MV-4-11 (cell line): ENCODE measurements at regions not wholly inside any gene's neighbourhood (a gene's known extent, or its start where the extent isn't known, plus 50 kb on each side); places are given as distances from the start of the nearest gene placed in this dataset.

Experiments
- DNase-seq: peaks from one replicate; lab custom pipeline; 2025; lab: John Stamatoyannopoulos, UW

DNA sequence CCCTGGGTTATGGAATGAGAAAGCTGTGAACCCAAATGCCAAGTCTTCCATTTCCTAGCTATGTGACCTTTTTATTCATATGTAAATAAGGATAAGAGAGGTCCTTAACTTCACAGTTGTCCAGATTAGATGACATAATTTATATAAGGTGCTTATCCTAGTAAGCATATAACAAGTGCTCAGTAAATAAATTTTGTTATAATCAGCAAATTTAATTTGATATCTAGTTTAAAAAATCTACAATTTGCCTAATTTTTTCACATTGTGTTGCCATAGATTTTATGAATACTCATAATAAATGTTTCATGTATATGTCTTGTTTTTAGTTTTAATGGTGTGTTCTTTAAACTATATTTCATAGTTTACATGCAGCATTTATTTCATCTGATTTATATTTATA, 130.4 kb upstream of the SPRY1 start:
- DNase-seq, result no peak

GRCh38 chr4:123278755-123279154, 117.8 kb upstream of the SPRY1 start:
- DNase-seq, result no peak

GRCh38 chr4:123283371-123283895, 113.2 kb upstream of the SPRY1 start:
- no peak for DNase-seq

- peak; percentile 31 for DNase-seq
Observed at GRCh38 chr4:123284168-123284567, 112.4 kb upstream of the SPRY1 start.

- no peak for DNase-seq
Observed at GRCh38 chr4:123286903-123287466, 109.6 kb upstream of the SPRY1 start.

DNA sequence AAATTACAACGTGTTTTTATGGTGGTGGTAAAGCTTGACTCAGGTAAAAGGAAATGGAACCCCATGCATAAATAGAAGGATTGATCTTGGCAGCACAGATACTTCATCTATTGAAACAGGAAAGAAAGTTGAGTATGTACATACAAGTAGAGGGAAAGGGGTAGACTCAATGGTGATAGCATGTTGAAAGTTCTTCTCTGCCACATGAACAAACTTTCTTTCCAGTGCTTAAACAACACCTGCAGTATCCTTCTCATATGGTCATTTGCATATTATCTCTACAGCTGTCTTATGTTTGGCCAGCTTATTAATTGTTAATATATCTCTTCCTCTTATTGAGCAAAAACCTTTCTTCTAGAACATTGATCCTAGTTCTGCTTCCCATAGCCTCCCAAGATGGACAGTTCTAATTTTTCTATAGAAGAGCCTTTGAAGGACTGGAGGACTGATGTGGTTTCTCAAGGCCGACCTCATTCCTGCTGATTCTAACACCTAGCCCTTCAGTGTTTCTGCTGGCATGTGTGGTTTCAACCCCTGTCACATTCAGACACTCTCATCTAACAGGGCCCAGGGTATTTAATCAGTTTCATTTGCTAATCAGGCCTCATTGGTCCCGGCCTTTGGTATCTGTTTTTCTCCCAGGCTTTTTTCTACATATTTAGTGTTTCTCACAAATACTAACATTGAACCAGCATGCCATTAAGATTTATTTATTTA, 108.1 kb upstream of the SPRY1 start:
- no peak for DNase-seq

DNA sequence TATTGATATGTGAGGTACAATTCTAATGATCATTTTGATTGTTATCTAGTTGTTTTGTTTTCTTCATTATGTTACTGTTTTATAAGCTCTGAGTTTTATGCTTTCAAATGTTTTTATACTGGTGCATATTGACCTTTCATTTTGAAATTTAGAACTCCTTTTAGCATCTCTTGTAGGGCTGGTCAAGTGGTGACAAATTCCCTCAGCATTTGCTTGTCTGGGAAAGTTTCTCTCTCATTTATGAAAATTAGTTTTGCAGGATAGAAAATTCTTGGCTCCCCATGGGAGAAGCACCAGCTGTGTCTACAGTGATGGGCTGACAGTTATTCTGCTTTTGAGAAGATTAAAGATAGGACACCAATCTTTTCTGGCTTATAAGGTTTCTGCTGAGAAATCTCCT, 105.3 kb upstream of the SPRY1 start:
- no peak for DNase-seq

DNA sequence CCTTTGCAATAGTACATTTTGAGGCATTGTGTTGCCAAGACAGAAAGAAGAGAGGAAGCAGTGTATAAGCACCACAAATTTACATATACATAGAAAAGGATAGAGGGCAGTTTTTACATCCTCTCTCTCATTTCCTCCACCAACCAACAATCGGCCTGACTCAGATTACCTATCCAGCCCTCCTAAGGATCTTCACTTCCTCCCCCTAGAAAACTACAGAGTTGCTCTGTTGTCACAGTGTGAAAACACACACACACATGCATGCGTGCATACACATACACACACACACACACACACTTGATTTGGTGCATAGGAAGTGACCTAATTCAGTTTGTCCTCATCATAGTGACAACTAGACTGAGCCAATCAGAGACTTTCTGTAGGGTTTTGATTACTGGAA, 98.8 kb upstream of the SPRY1 start:
- DNase-seq, result peak; percentile 49

DNA sequence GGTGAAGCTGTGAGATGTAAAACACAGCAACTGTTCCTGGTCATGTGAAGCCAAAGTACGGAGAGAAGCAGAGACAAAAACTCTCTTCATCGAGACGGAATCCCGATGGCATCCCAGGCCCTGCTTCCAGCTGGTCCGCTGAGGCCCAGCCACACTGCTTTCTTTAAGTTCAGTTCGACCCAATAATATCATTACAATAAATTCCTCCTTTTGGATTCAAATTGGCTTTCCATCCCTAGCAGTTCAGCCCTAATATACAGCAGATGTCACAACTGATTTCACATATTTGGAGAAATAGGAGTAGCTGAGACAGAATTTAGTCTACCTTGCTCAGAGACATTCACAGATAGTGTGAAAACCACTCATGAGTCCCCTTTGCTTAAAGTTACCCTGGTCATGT, 98.3 kb upstream of the SPRY1 start:
- no peak for DNase-seq

- no peak for DNase-seq
Observed at GRCh38 chr4:123298801-123299200, 97.8 kb upstream of the SPRY1 start.

GRCh38 chr4:123299212-123299691, 97.3 kb upstream of the SPRY1 start:
- DNase-seq, result peak; percentile 68

- no peak for DNase-seq
Observed at GRCh38 chr4:123300222-123301039, 96.2 kb upstream of the SPRY1 start.

- peak; percentile 5 for DNase-seq
Observed at GRCh38 chr4:123301923-123302322, 94.7 kb upstream of the SPRY1 start.

GRCh38 chr4:123304151-123304964, 92.2 kb upstream of the SPRY1 start:
- DNase-seq, result no peak

- no peak for DNase-seq
Observed at GRCh38 chr4:123305736-123306135, 90.9 kb upstream of the SPRY1 start.

GRCh38 chr4:123306769-123307168, 89.8 kb upstream of the SPRY1 start:
- DNase-seq, result no peak

- no peak for DNase-seq
Observed at GRCh38 chr4:123308667-123309066, 87.9 kb upstream of the SPRY1 start.

DNA sequence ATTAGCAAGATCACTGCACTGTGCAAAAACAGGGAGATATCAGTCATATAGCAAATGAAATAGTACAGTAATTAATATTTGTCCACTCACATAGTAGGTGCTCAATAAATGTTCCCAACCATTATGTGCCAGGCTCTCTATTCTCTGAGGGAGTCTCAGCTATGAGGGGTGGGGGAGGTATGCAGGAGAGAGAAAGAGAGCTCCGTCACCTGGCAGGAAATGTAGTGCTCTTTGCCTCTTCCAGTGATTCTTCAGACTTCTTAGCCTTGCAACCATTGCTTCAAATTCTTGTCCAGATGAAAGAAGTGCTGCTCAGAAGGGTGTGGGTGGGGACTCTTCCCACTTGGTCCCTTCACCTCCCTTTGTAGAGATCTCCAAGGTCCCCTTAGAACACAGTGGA, 84.5 kb upstream of the SPRY1 start:
- DNase-seq, result no peak

DNA sequence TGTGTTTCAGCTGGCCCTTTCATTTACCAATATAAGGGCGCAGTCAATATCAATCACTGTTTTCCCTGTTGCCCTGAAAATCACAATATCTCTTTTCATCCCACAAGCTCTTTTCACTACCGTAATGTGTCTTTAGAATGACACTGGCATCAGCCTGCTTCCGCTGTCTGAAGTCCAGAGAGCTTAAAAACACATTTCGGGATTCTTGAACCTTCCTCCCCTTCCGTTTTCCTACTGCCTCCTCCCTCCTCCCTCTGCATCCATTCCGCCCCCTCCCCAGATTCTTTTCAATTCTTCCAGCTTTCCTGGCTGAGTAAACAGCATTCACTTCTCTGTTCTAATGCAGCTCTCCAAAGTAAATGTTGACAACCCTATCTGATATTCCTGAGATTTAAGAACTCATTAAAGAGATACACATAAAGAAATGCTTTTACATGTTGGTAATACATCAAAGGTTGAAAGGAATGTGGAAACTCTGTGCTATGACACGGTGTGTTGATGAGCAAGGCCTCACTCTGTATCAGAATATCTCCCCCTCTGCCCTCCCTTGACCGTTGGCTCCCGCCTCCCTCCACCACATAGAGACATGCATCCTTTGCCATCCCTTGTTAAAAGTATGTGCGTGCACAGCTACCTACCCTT, 83.5 kb upstream of the SPRY1 start:
- no peak for DNase-seq

DNA sequence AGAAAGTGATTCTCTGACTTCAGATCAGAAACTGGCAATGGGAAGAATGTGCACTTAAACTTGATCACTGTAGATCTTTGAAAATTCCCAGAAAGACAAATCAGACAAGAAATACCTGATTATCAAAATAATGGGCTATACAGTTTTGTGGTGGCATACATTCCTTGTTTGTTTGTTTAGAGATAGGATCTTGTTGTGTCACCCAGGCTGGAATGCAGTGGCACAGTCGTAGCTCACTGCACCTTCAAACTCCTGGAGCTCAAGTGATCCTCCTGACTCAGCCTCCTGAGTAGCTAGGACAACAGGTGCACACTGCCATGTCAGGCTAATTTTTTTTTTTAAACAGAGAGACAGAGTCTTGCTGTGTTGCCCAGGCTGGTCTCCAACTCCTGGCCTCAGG, 81.0 kb upstream of the SPRY1 start:
- no peak for DNase-seq

DNA sequence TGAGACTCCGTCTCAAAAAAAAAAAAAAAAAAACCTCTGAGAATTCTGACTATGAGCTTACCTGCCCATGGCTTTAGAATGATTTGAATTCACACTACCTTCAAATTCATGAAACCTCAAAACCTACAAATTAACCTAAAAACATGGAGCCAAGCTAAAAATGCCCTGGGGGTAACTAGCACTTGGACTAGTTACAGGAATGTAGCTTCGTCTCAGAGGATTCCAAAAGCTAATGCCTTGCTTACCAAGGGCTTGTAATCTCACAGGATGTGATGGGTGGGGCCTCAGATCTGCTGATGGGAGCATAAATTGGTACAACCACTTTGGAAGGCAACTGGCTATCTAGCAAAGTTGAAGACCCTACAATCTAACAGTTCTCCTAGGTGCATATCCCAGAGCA, 79.4 kb upstream of the SPRY1 start:
- no peak for DNase-seq
